Gastrocnemius medialis (tissue), 4 donors: ENCODE measurements at regions not wholly inside any gene's neighbourhood (a gene's known extent, or its start where the extent isn't known, plus 50 kb on each side); places are given as distances from the start of the nearest gene placed in this dataset.

Experiments used
- CTCF ChIP-seq, 5 experiments: fragments of 450-650 bp in 3 of 5; fragments of 200-600 bp in 2 of 5; sonication (generic) in 2 of 5; IDR thresholded peaks in 4 of 5; conservative IDR thresholded peaks in 1 of 5; 1 replicate in 4 of 5; 2 replicates in 1 of 5; pipeline ENCODE4 v1.5.1; 2016 to 2019; ENCODE audit warnings: antibody characterized with exemption in 5 of 5, mild to moderate bottlenecking in 3 of 5, moderate library complexity in 3 of 5
- POLR2A ChIP-seq, 2 donors: fragments of 450-650 bp; IDR thresholded peaks; one replicate each; pipeline ENCODE4 v1.6.1; 2017; ENCODE audit warnings: antibody characterized with exemption in 2 of 2, mild to moderate bottlenecking in 2 of 2, moderate library complexity in 2 of 2

DNA sequence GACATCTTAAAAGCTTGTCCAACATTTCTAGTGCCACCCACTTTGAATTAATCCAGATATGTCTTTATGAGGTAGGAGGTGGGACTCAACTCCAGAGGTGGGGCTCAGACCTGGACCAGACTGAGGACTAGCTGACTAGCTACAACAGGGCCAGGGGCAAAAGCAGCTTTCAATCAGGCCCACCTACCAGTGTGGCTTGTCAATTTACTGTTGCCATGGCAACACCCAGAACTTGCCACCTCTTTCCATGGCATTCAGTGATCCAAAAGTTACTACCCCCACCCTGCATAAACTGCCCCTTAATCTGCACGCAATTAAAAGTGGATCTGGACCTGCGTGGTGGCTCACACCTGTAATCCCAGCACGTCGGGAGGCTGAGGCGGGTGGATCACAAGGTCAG, 113.2 kb upstream of the KAZN start:
- TF ChIP-seq CTCF (IDR thresholded peaks at IDR 0.05 in 4 of 5, conservative IDR thresholded peaks at IDR 0.05 in 1 of 5) (no peak), POLR2A (IDR thresholded peaks at IDR 0.05) (no peak)
